ENCODE measurements at regions not wholly inside any gene's neighbourhood (a gene's known extent, or its start where the extent isn't known, plus 50 kb on each side); places are given as distances from the start of the nearest gene placed in this dataset.

DNA sequence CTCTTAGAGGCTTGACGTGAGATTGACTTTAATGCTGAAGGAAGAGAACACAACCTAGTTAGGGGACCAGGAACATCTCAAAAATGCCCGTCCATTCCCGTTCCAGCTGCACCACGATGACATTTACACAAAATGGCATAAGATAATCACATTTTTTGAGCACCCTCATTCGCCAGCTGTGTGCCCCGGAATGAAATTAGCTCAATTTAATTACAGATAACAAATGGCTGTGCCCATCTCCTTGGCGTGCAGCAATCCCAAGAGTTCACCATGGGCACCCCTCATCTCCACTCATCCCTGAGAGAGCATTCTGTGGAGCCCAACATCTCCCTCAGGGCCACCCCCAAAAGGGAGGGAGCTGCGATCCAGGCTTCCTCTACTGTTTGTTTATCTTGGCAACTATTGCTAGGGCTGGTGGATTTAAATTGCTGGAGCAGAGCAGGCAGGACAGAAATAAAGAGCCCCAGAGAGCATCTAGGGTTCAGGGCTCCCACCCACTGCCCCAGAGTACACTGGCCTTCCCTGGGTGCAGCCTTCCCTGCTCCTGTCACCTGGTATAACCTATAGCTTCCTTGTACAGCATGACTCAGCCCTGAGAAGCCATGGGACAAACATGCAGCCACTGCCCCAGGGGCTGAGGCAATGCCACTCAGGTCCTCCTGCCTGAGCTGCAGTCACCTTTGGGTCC is 263.5 kb downstream of the ZEB1 start:
- Mint-ChIP-seq H3K4me3 (no peak overlapping the region), H3K36me3 (ENCODE audit: insufficient read depth) (no peaks in the 10 kb centered on the region), H3K9me3 (peaks cover 0 to 2% of the 10 kb centered on the region in 2 donors), H3K27ac (no peak overlapping the region), H3K27me3 (peaks cover 27 to 62% of the 10 kb centered on the region in 2 donors), H3K4me1 (ENCODE audit: low read depth in 2 of 2) (peaks cover 0 to 3% of the 10 kb centered on the region in 2 donors)
- ATAC-seq (replicated peaks), result no peak
- no peak for DNase-seq

DNA sequence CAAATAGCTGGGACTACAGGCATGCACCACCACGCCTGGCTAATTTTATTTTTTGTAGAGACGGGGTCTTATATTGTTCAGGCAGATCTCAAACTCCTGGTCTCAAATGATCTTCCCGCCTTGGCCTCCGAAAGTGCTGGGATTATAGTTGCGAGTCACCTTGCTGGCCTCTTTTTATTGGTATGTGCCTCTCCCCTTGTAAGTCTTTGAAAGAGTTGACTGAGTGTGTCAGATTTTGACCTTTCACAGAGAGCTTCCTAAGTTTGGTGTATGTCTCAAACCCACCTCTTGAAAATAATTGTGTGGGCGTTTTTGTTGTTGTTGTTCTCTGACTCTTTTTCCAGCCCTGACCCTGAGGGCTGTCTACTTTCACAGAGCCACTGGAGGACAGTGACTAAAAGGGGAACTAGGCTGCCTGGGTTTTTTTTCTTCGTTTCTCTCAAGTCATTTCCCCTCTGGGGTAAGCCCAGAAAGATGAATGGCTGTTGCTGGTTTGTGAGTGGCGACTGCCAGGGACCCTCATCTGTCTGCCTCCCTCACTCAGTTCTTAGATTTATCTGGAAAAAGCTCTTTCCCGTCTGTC is 262.8 kb downstream of the ZEB1 start:
- peaks cover 27 to 57% of the 10 kb centered on the region in 2 donors for H3K27me3 Mint-ChIP-seq
- H3K4me1 Mint-ChIP-seq (ENCODE audit: low read depth in 2 of 2), result peaks cover 0 to 1% of the 10 kb centered on the region in 2 donors
- DNase-seq (no peak), ATAC-seq (replicated peaks) (peak; percentile 27)
- H3K27ac Mint-ChIP-seq, result no peak overlapping the region
- H3K36me3 Mint-ChIP-seq (ENCODE audit: insufficient read depth), result no peaks in the 10 kb centered on the region
- no peak overlapping the region for H3K4me3 Mint-ChIP-seq
- H3K9me3 Mint-ChIP-seq, result peaks cover 0 to 6% of the 10 kb centered on the region in 2 donors

DNA sequence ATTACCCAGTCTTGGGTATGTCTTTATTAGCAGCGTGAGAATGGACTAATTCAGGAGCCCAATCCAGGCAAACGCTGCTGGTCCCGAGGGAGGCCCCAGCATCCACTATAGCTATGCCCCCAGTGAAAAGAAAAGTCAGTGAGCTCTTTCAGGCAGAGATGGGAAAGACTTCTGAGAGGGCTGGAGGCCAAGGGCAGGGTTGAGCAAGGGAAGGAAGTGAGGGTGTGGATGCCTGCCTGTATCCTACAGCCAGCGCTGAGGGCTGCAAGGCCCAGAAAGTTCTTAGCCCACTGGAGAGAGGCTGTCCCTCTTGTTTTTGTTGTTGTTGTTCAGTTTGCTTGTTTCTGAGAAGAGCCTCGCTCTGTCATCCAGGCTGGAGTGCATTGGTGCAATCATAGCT is 261.6 kb downstream of the ZEB1 start:
- no peak overlapping the region for H3K4me3 Mint-ChIP-seq
- peaks cover 0 to 6% of the 10 kb centered on the region in 2 donors for H3K9me3 Mint-ChIP-seq
- DNase-seq (no peak), ATAC-seq (replicated peaks) (no peak)
- no peak overlapping the region for H3K27ac Mint-ChIP-seq
- H3K36me3 Mint-ChIP-seq (ENCODE audit: insufficient read depth), result no peaks in the 10 kb centered on the region
- H3K4me1 Mint-ChIP-seq (ENCODE audit: low read depth in 2 of 2), result peaks cover 0 to 1% of the 10 kb centered on the region in 2 donors
- H3K27me3 Mint-ChIP-seq, result peaks cover 20 to 53% of the 10 kb centered on the region in 2 donors
